HEK293 (cell line): ENCODE measurements at regions not wholly inside any gene's neighbourhood (a gene's known extent, or its start where the extent isn't known, plus 50 kb on each side); places are given as distances from the start of the nearest gene placed in this dataset.

ENCODE experiments used
- CTCF ChIA-PET: fragments of 350-600 bp; formaldehyde crosslinking; extraction: SDS; loops from one replicate; lab custom pipeline; 2021; ENCODE audit warnings: antibody characterized with exemption; lab: Yijun Ruan, JAX
- POLR2A ChIA-PET: fragments of 300-600 bp; formaldehyde crosslinking; extraction: SDS; loops from one replicate; lab custom pipeline; 2020; ENCODE audit warnings: antibody characterized with exemption, inconsistent platforms; lab: Yijun Ruan, JAX
- H3K27ac ChIP-seq: fragments of 200-500 bp; sonication (Bioruptor generic); 2 replicates; pipeline ENCODE4 v1.5.1; 2014; ENCODE audit warnings: low read depth, low read length, control low read depth, inconsistent platforms; ENCODE audit errors: extremely low read depth
- H3K36me3 ChIP-seq, 2 experiments: fragments of 200-500 bp in 1 of 2; sonication (Bioruptor generic) in 1 of 2; 1 replicate in 1 of 2; 2 replicates in 1 of 2; pipeline ENCODE4 v1.5.1; 2014 to 2017; ENCODE audit warnings: inconsistent platforms in 2 of 2, low read length in 2 of 2; ENCODE audit not compliant: control insufficient read depth in 2 of 2, insufficient read depth in 1 of 2
- H3K4me1 ChIP-seq: fragments of 200-500 bp; sonication (Bioruptor generic); 2 replicates; pipeline ENCODE4 v1.5.1; 2014; ENCODE audit warnings: mild to moderate bottlenecking, low read length, inconsistent platforms; ENCODE audit not compliant: control insufficient read depth, insufficient read depth
- H3K4me3 ChIP-seq: 2 replicates; pipeline ENCODE4 v1.5.1; 2011; ENCODE audit warnings: low read depth, mild to moderate bottlenecking, control low read depth, low read length, moderate library complexity
- H3K9me3 ChIP-seq: fragments of 200-500 bp; sonication (Bioruptor generic); 2 replicates; pipeline ENCODE4 v1.5.1; 2014; ENCODE audit warnings: low read depth, low read length, inconsistent platforms; ENCODE audit not compliant: control insufficient read depth, insufficient read depth
- OSR2 ChIP-seq: fragments of 450-650 bp; formaldehyde crosslinking; IDR thresholded peaks from 2 replicates; pipeline ENCODE4 v1.5.1; 2016; ENCODE audit warnings: missing biosample characterization, missing genetic modification characterization
- ZBTB21 ChIP-seq: fragments of 450-650 bp; formaldehyde crosslinking; IDR thresholded peaks from 2 replicates; pipeline ENCODE4 v1.5.1; 2017; ENCODE audit warnings: missing biosample characterization, missing genetic modification characterization
- ZFP3 ChIP-seq: fragments of 450-650 bp; formaldehyde crosslinking; IDR thresholded peaks from 2 replicates; pipeline ENCODE4 v1.5.1; 2016; ENCODE audit warnings: low read depth, missing biosample characterization, missing genetic modification characterization
- ZFP41 ChIP-seq: fragments of 450-650 bp; formaldehyde crosslinking; IDR thresholded peaks from 2 replicates; pipeline ENCODE4 v1.5.1; 2016; ENCODE audit warnings: missing biosample characterization, missing genetic modification characterization, borderline replicate concordance
- ZNF23 ChIP-seq: fragments of 450-650 bp; formaldehyde crosslinking; IDR thresholded peaks from 2 replicates; pipeline ENCODE4 v1.5.1; 2016; ENCODE audit warnings: missing biosample characterization, missing genetic modification characterization, borderline replicate concordance
- ZNF585B ChIP-seq: fragments of 450-650 bp; formaldehyde crosslinking; IDR thresholded peaks from 2 replicates; pipeline ENCODE4 v1.5.1; 2016; ENCODE audit warnings: missing biosample characterization, missing genetic modification characterization
- ZNF600 ChIP-seq: fragments of 450-650 bp; formaldehyde crosslinking; IDR thresholded peaks from 2 replicates; pipeline ENCODE4 v1.5.1; 2016; ENCODE audit warnings: missing biosample characterization, missing genetic modification characterization
- ZNF621 ChIP-seq: fragments of 450-650 bp; formaldehyde crosslinking; IDR thresholded peaks from 2 replicates; pipeline ENCODE4 v1.5.1; 2017; ENCODE audit warnings: missing biosample characterization, missing genetic modification characterization
- ZNF777 ChIP-seq: fragments of 450-650 bp; formaldehyde crosslinking; IDR thresholded peaks from 2 replicates; pipeline ENCODE4 v1.5.1; 2017; ENCODE audit warnings: missing biosample characterization, missing genetic modification characterization, borderline replicate concordance
- ZNF792 ChIP-seq: fragments of 450-650 bp; formaldehyde crosslinking; IDR thresholded peaks from 2 replicates; pipeline ENCODE4 v1.5.1; 2016; ENCODE audit warnings: missing biosample characterization, missing genetic modification characterization
- ZXDB ChIP-seq: fragments of 450-650 bp; formaldehyde crosslinking; IDR thresholded peaks from 2 replicates; pipeline ENCODE4 v1.5.1; 2016; ENCODE audit warnings: missing biosample characterization, missing genetic modification characterization
- TF ChIP-seq, protein P1 (sequence below): IDR thresholded peaks from 2 replicates; pipeline ENCODE4 v1.6.1; 2011; ENCODE audit warnings: mild to moderate bottlenecking, low read depth, low read length, borderline replicate concordance
- TF ChIP-seq, protein P2 (sequence below): fragments of 450-650 bp; formaldehyde crosslinking; IDR thresholded peaks from 2 replicates; pipeline ENCODE4 v1.5.1; 2016; ENCODE audit warnings: missing biosample characterization, missing genetic modification characterization
- TF ChIP-seq, protein P3 (sequence below): fragments of 450-650 bp; formaldehyde crosslinking; IDR thresholded peaks from 2 replicates; pipeline ENCODE4 v1.5.1; 2016; ENCODE audit warnings: missing biosample characterization, missing genetic modification characterization
- TF ChIP-seq, protein P4 (sequence below): fragments of 450-650 bp; formaldehyde crosslinking; IDR thresholded peaks from 2 replicates; pipeline ENCODE4 v1.5.1; 2017; ENCODE audit warnings: missing biosample characterization, missing genetic modification characterization
- TF ChIP-seq, protein P5 (sequence below): fragments of 450-650 bp; formaldehyde crosslinking; IDR thresholded peaks from 2 replicates; pipeline ENCODE4 v1.5.1; 2016; ENCODE audit warnings: missing biosample characterization, missing genetic modification characterization

DNA sequence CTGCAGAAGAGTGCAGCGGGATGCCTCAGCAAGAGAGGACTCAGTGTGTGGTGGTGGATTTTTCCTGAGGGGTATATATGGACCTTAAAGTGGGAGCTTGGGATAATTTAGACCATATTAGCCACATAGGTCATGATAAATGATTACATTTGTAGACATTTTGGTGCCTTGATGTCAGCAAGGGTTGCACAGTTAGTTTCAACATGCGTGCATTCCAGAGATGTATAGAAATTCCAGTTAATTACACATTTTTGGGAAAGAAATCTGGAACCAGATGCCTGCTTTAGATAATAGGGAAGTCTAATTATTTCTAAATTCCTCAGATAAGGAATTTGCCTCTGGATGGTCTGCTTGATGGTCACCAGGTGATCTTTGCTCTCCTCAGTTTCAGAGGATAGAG, 440.6 kb upstream of the PAPPA start:
- Histone ChIP-seq H3K4me3 (no peak overlapping the region), H3K4me1 (no peaks in the 10 kb centered on the region), H3K9me3 (no peaks in the 10 kb centered on the region), H3K27ac (no peak overlapping the region), H3K36me3 (no peaks in the 10 kb centered on the region)
- ChIA-PET POLR2A (no interaction called here), CTCF (interaction anchor here (1.1 to 1.3 kb wide), 3 partner anchors 16 to 121 kb away, joined by 4 to 10 read pairs (median 6); no protein-coding TSS in a partner anchor)
- no peak for TF ChIP-seq ZFP41 (tag by site-specific recombination)
- TF ChIP-seq OSR2 (tag by site-specific recombination), result no peak
- TF ChIP-seq, protein P1, sequence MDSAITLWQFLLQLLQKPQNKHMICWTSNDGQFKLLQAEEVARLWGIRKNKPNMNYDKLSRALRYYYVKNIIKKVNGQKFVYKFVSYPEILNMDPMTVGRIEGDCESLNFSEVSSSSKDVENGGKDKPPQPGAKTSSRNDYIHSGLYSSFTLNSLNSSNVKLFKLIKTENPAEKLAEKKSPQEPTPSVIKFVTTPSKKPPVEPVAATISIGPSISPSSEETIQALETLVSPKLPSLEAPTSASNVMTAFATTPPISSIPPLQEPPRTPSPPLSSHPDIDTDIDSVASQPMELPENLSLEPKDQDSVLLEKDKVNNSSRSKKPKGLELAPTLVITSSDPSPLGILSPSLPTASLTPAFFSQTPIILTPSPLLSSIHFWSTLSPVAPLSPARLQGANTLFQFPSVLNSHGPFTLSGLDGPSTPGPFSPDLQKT, result no peak
- TF ChIP-seq, protein P2, sequence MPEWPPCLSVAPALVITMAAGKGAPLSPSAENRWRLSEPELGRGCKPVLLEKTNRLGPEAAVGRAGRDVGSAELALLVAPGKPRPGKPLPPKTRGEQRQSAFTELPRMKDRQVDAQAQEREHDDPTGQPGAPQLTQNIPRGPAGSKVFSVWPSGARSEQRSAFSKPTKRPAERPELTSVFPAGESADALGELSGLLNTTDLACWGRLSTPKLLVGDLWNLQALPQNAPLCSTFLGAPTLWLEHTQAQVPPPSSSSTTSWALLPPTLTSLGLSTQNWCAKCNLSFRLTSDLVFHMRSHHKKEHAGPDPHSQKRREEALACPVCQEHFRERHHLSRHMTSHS, result no peak
- TF ChIP-seq ZFP3 (tag by site-specific recombination), result no peak

DNA sequence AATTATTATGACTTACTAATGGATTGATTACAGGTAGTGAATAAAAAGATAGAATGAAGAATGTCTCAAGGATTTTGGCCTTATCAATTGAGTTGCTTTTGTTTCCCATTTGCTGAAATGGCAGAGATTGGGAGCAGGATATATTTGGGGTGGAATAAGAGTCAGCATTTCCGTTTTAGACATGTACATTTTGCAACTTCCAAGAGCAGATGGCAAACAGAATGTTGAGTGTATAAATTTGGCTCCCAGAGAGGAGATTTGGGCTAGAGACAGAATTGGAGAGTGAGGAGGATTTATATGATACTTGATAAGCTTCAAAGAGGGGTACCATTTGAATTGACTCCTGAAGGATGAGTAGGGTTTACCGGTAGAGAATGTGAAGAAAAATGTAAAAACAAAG, 437.9 kb upstream of the PAPPA start:
- Histone ChIP-seq H3K4me1 (no peaks in the 10 kb centered on the region), H3K27ac (no peak overlapping the region), H3K36me3 (no peaks in the 10 kb centered on the region), H3K4me3 (no peak overlapping the region), H3K9me3 (no peaks in the 10 kb centered on the region)
- ChIA-PET POLR2A (no interaction called here), CTCF (no interaction called here)
- TF ChIP-seq ZNF600 (tag by site-specific recombination), result no peak
- no peak for TF ChIP-seq ZBTB21 (tag by site-specific recombination)
- TF ChIP-seq ZNF792 (tag by site-specific recombination), result no peak

DNA sequence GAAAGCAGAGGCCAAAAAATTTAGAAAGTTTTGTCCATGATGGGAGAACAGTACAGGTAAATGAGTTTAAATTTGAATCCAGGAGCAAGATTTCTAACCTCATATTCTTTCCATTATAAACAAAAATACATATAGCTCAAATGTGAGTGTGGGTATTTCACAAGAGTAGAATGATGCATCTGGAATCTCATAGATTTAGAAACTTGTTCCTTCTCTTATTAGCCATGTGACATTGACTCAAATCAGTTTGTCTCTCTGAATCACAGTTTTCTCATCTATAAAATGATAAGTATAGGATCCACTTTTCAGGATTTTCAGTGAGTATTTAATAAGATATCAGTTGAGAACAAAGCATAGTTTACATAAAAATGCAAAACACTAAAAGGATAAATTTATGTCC, 436.3 kb upstream of the PAPPA start:
- Histone ChIP-seq H3K27ac (no peak overlapping the region), H3K9me3 (no peaks in the 10 kb centered on the region), H3K36me3 (no peaks in the 10 kb centered on the region), H3K4me1 (no peaks in the 10 kb centered on the region), H3K4me3 (no peak overlapping the region)
- TF ChIP-seq ZNF585B (no peak), ZNF23 (tag by site-specific recombination) (no peak), ZXDB (tag by site-specific recombination) (no peak), ZNF777 (tag by site-specific recombination) (no peak), ZNF621 (tag by site-specific recombination) (no peak)
- TF ChIP-seq, protein P3, sequence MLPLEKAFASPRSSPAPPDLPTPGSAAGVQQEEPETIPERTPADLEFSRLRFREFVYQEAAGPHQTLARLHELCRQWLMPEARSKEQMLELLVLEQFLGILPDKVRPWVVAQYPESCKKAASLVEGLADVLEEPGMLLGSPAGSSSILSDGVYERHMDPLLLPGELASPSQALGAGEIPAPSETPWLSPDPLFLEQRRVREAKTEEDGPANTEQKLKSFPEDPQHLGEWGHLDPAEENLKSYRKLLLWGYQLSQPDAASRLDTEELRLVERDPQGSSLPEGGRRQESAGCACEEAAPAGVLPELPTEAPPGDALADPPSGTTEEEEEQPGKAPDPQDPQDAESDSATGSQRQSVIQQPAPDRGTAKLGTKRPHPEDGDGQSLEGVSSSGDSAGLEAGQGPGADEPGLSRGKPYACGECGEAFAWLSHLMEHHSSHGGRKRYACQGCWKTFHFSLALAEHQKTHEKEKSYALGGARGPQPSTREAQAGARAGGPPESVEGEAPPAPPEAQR (tag by site-specific recombination), result no peak
- TF ChIP-seq, protein P4, sequence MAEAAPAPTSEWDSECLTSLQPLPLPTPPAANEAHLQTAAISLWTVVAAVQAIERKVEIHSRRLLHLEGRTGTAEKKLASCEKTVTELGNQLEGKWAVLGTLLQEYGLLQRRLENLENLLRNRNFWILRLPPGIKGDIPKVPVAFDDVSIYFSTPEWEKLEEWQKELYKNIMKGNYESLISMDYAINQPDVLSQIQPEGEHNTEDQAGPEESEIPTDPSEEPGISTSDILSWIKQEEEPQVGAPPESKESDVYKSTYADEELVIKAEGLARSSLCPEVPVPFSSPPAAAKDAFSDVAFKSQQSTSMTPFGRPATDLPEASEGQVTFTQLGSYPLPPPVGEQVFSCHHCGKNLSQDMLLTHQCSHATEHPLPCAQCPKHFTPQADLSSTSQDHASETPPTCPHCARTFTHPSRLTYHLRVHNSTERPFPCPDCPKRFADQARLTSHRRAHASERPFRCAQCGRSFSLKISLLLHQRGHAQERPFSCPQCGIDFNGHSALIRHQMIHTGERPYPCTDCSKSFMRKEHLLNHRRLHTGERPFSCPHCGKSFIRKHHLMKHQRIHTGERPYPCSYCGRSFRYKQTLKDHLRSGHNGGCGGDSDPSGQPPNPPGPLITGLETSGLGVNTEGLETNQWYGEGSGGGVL, result no peak
- TF ChIP-seq, protein P5, sequence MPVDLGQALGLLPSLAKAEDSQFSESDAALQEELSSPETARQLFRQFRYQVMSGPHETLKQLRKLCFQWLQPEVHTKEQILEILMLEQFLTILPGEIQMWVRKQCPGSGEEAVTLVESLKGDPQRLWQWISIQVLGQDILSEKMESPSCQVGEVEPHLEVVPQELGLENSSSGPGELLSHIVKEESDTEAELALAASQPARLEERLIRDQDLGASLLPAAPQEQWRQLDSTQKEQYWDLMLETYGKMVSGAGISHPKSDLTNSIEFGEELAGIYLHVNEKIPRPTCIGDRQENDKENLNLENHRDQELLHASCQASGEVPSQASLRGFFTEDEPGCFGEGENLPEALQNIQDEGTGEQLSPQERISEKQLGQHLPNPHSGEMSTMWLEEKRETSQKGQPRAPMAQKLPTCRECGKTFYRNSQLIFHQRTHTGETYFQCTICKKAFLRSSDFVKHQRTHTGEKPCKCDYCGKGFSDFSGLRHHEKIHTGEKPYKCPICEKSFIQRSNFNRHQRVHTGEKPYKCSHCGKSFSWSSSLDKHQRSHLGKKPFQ (tag by site-specific recombination), result no peak
- ChIA-PET CTCF (no interaction called here), POLR2A (no interaction called here)
